ENCODE measurements at regions not wholly inside any gene's neighbourhood (a gene's known extent, or its start where the extent isn't known, plus 50 kb on each side); places are given as distances from the start of the nearest gene placed in this dataset.
"Not testable (repeated sequence)": the region's sequence is repeated elsewhere in the genome, so short reads cannot be mapped to it uniquely, and the experiment has no call there.

DNA sequence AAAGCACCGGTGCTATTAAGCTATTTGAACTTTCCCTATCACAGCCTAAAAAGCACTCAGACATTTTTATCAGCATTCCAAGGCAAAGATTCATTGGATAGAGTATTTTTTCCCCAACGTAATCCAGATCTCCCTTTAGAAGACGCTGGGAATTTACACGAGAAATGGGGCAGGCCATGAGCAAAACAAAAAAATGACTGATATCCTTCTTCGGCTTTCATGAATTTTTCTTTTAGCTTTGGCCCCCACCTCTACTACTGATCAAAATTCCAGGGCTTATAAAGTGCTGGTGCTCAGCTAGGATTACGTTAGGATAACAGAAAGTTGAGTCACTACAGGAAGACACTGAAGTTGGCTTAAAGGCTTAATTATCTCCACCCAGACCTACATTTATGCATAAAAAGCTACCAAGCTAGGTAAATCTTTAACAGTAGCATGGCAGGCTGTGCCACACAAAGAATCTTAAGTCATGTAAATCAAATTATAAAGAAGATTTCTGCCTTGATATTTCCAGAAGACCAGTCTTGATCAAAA, 418.5 kb upstream of the BTBD3 start:
- H3K4me1 ChIP-seq = no peaks in the 10 kb centered on the region
- TF ChIP-seq POLR2A (IDR thresholded peaks at IDR 0.05) = no peak
- TF ChIP-seq, protein P1, sequence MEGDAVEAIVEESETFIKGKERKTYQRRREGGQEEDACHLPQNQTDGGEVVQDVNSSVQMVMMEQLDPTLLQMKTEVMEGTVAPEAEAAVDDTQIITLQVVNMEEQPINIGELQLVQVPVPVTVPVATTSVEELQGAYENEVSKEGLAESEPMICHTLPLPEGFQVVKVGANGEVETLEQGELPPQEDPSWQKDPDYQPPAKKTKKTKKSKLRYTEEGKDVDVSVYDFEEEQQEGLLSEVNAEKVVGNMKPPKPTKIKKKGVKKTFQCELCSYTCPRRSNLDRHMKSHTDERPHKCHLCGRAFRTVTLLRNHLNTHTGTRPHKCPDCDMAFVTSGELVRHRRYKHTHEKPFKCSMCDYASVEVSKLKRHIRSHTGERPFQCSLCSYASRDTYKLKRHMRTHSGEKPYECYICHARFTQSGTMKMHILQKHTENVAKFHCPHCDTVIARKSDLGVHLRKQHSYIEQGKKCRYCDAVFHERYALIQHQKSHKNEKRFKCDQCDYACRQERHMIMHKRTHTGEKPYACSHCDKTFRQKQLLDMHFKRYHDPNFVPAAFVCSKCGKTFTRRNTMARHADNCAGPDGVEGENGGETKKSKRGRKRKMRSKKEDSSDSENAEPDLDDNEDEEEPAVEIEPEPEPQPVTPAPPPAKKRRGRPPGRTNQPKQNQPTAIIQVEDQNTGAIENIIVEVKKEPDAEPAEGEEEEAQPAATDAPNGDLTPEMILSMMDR (IDR thresholded peaks at IDR 0.05) = no peak
- no peaks in the 10 kb centered on the region for H3K9me3 ChIP-seq
- DNase-seq = no peak
- H3K27me3 ChIP-seq = no peaks in the 10 kb centered on the region
- no peak overlapping the region for H3K4me3 ChIP-seq
- H3K36me3 ChIP-seq = no peaks in the 10 kb centered on the region
- no peak overlapping the region for H3K27ac ChIP-seq

DNA sequence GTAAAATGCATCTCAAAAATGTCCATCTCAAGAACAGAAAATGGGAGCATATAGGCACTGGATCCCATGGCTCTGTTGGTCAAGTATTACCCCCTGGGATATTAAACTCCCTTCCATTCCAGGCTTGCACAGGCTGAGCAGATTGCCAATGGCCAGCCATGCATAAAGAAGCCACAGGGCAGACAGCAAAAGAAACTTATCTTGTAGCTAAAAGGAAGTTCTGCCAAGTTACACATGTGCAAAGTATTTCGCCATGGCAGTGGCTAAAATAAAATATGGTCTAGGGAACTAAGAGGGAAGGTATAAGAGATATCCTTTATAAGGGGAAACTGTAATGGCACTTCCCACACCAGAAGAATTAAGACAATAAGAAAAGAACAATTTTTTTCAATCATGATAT, 415.6 kb upstream of the BTBD3 start:
- Histone ChIP-seq H3K27ac (no peak overlapping the region), H3K9me3 (no peaks in the 10 kb centered on the region), H3K4me3 (no peak overlapping the region), H3K4me1 (no peaks in the 10 kb centered on the region), H3K27me3 (no peaks in the 10 kb centered on the region), H3K36me3 (no peaks in the 10 kb centered on the region)
- no peak for DNase-seq
- TF ChIP-seq POLR2A (IDR thresholded peaks at IDR 0.05) = no peak
- TF ChIP-seq, protein P1 (IDR thresholded peaks at IDR 0.05) = no peak

DNA sequence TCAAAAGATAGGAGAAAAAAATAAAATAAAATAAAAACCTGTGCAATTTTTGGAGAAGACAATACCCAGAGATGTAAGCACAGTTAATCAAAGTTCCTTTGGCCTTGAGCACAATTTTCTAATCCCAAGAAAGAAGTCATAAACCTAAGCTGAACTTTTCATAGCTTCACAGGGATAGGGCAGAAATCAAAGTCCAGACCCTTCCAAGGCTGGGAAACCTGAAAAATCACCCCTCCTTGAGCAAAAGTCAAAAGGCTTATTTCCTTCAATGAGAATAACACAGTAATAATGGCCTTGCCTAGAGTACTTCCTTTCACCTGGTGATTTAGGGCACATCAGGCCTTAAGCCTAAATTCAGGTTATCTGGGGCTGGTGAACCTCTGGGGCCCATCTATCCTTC, 415.0 kb upstream of the BTBD3 start:
- Histone ChIP-seq H3K36me3 (no peaks in the 10 kb centered on the region), H3K4me1 (no peaks in the 10 kb centered on the region), H3K27me3 (no peaks in the 10 kb centered on the region), H3K9me3 (no peaks in the 10 kb centered on the region), H3K27ac (no peak overlapping the region), H3K4me3 (no peak overlapping the region)
- no peak for DNase-seq
- TF ChIP-seq, protein P1 (IDR thresholded peaks at IDR 0.05) = no peak
- no peak for TF ChIP-seq POLR2A (IDR thresholded peaks at IDR 0.05)

DNA sequence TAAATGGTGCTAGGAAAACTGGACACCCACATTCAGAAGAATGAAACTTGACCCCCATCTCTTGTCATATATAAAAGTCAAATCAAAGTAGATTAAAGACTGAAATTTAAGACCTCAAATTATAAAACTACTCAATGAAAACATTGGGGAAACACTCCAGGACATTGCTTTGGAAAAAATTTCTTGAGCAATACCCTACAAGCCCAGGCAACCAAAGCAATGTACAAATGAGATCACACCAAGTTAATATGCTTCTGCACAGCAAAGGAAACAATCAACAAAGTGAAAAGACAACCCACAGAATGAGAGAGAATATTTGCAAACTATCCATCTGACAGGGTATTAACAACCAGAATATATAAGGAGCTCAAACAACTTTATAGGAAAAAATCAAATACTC, 407.9 kb upstream of the BTBD3 start:
- no peak overlapping the region for H3K4me3 ChIP-seq
- no peaks in the 10 kb centered on the region for H3K36me3 ChIP-seq
- TF ChIP-seq, protein P1 (IDR thresholded peaks at IDR 0.05) = no peak
- no peak for TF ChIP-seq POLR2A (IDR thresholded peaks at IDR 0.05)
- no peaks in the 10 kb centered on the region for H3K27me3 ChIP-seq
- no peak overlapping the region for H3K27ac ChIP-seq
- peaks cover 0 to 3% (median 0%) of the 10 kb centered on the region in 4 donors for H3K9me3 ChIP-seq
- H3K4me1 ChIP-seq = no peaks in the 10 kb centered on the region
- no peak for DNase-seq

DNA sequence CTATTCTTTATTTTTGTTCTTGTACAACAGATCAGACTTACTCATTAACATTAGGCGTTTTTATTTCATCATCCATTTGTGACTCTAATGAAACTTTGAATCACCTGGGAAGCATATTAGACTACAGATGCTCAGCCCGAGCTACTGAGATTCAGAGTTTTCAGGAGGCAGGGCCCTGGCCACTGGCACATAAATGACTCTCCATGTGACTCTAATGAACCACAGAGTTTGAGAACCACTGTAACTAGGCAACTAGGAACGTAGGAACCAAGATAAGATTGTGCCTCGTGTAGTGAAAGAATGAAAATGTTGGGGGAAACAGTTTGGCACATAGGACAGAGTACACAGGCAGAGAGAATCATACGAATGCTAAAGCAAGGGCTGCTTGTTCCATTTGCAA, 405.9 kb upstream of the BTBD3 start:
- Histone ChIP-seq H3K27me3 (no peaks in the 10 kb centered on the region), H3K9me3 (peaks cover 0 to 3% (median 0%) of the 10 kb centered on the region in 4 donors)
- no peak for DNase-seq

DNA sequence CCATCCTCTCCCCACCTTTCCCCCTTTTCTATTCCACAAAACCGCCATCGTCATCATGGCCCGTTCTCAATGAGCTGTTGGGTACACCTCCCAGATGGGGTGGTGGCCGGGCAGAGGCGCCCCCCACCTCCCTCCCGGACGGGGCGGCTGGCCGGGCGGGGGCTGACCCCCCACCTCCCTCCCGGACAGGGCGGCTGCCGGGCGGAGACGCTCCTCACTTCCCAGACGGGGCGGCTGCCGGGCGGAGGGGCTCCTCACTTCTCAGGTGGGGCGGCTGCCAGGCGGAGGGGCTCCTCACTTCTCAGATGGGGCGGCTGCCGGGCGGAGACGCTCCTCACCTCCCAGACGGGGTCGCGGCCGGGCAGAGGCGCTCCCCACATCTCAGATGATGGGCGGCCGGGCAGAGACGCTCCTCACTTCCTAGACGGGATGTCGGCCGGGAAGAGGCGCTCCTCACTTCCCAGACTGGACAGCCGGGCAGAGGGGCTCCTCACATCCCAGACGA, 404.4 kb upstream of the BTBD3 start:
- DNase-seq, H3K4me1 ChIP-seq, H3K27ac ChIP-seq, H3K36me3 ChIP-seq, H3K9me3 ChIP-seq, H3K27me3 ChIP-seq, H3K4me3 ChIP-seq: not testable (repeated sequence)

More for the DNA sequence above, 405.9 kb upstream of the BTBD3 start:
- TF ChIP-seq, protein P1 (IDR thresholded peaks at IDR 0.05) = no peak
- TF ChIP-seq POLR2A (IDR thresholded peaks at IDR 0.05) = no peak
- no peak overlapping the region for H3K4me3 ChIP-seq
- no peak overlapping the region for H3K27ac ChIP-seq
- no peaks in the 10 kb centered on the region for H3K4me1 ChIP-seq
- no peaks in the 10 kb centered on the region for H3K36me3 ChIP-seq

All from Peyer's patch (tissue), 4 donors.